Activated CD8-positive, alpha-beta memory T cell treated with anti-CD3 and anti-CD28 coated beads, Interleukin-2, amount 50 U/mL, for 4 hours (primary cell): ENCODE measurements at regions not wholly inside any gene's neighbourhood (a gene's known extent, or its start where the extent isn't known, plus 50 kb on each side); places are given as distances from the start of the nearest gene placed in this dataset.

Source experiments
- DNase-seq: peaks from one replicate; pipeline ENCODE4 v3.0.0-alpha.2; 2020

GRCh38 chr6:8213995-8214394 is 111.6 kb upstream of the EEF1E1 start:
- no peak for DNase-seq

DNA sequence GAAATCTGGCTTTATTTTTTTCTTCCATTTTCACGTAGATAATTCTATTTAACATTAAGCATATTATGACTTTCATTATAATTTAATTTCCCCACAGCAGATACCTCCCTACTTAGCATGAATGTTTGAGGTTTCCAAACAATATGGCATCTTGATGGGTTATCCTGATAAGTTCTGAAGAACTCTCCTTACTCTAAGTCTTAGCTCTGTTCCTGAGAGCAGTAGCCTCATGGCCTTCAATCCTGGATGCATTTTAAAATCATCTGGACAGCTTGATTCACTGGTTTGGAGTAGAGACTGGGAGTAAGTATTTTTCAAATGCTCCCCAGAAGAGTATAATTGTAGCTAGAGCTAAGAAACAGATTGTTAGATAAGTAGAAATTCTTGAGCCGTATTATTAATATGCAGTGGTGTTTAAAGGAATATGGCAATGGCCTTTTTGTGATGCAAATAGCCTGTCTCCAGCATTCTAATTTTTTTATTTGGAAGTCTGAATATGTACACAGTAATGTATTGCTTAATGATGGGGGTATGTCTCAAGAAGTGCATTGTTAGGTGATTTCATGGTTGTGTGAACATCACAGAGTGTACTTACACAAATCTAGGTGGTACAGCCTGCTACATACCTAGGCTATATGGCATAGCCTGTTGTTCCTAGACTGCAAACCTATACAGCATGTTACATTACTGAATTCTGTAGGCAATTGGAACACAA is 110.5 kb upstream of the EEF1E1 start:
- DNase-seq: no peak

DNA sequence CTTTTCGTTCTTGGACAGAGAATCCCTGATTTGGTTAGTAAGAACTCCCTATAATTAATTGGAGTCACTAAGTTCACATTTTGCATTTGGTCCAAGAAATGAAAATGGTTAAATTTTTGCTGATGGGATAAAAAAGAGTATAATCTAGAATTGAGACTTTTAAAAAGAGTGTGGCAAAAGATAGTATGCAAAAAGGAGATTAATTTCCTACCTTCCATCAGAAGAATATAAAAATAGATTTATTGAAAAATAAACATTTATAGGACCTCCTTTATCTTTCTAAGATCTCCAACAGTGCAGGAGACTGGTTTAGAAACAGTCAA is 105.5 kb upstream of the EEF1E1 start:
- DNase-seq: no peak

- DNase-seq: no peak
Measured at GRCh38 chr6:8207191-8207868, 105.0 kb upstream of the EEF1E1 start.

- DNase-seq: no peak
Measured at GRCh38 chr6:8203337-8203736, 101.0 kb upstream of the EEF1E1 start.

- no peak for DNase-seq
Measured at GRCh38 chr6:8201679-8202078, 99.3 kb upstream of the EEF1E1 start.

GRCh38 chr6:8200255-8200654 is 97.9 kb upstream of the EEF1E1 start:
- DNase-seq: no peak

DNA sequence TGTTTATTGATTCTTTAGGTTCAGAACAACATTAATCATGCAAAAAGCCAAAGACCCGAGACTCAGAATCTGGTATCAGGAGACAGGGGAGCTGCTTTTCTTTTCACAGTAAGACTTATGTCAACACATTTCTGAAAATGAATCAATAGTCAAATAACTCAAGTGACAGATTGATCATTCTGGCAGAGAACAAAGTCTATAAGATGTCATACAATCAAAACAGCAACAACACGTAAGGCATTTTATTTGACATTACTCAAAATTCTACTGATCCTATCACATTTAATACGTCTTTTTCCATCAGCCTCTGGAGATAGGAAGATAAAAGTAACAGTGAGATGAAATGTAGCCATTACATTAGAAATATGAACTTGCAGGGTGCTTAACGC is 93.4 kb upstream of the EEF1E1 start:
- DNase-seq: no peak

DNA sequence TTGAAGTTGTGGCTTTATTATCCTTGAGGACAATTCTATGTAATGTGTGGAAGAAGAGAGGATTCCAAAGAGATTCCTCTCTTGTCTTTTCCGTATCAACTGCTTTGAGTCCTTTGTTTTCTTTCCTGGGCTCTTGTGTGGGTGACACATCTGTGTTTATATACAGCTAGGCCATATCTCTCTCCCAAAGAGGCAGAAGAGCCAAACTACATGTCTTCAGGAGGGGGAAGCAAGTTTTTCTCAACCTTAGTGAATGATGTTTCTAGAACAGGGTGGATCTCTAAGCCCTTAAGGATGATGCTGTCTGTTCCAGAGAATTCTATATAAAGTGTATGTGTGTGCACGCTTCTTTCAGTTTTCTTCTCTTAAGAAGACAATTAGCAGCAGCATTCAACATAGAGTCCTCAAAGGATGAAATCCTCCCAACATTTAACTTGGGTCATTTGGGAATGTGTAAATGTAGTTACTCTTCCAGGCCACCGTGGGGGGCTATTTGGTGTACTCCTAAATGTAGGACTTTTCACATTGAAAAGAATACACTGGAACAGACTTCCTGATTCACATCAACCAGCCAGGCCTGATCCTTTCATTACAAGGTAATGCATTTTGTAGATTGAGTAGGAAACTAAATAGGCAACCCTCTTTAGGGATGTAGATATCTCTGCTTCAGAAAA is 92.8 kb upstream of the EEF1E1 start:
- no peak for DNase-seq

DNA sequence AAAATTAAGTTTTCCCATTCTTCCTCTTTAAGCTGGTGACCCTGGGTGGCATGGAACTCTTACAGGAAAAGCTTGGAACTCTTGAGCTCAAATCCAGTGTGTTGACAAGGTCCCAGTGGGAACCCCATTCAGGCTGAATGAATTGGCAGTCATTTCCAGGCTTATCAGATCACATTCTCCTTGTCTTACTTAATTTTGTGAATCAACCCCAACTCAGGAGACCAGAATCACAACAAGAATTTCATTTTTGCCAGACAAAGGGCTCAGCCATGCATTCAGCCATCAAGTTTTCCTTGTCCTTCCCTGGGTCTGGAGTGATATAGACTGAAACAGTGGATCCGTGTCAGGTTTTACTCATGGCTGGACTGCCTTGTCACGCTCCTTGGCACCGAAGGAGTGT is 92.1 kb upstream of the EEF1E1 start:
- no peak for DNase-seq

GRCh38 chr6:8193541-8193940 is 91.2 kb upstream of the EEF1E1 start:
- DNase-seq: no peak

- no peak for DNase-seq
Measured at GRCh38 chr6:8192597-8192996, 90.2 kb upstream of the EEF1E1 start.

DNA sequence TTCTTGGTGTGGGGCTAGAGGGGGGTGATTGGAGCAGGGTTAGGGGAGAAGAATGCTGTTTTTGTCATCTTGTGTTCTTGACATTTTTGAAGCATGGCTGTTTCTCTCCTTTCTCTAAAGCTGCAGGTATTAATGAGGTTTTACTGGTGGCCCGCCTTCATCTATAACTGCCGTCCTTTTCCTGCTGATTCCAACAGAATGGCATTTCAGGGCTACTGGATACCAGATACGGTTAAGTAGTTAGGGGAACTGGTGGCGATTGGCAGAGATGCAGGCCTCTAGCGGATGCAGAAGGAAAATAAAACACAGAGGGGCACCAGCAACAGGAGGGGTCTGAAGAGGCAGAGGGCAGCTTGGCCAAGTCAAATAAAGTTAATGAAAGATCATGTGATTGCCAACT is 89.7 kb upstream of the EEF1E1 start:
- no peak for DNase-seq

DNA sequence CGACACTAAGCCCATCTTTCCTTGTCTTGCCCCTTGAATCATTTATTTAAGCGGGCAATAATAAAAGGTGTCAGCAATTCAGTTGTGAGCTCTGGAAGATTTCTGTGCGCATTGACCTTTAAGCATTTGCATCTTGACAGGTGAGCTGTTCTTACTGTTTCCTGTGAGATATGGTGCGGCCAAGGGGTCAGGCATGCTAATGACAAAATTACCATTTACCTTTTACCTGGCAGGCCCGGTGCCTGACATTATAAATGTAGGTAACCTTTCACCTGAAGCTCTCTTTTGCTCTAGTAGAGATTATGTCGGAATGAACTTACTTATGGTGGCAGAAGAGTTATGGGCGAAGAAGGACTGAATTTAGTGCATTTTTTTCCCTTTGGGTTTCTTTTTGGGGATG is 89.3 kb upstream of the EEF1E1 start:
- no peak for DNase-seq

DNA sequence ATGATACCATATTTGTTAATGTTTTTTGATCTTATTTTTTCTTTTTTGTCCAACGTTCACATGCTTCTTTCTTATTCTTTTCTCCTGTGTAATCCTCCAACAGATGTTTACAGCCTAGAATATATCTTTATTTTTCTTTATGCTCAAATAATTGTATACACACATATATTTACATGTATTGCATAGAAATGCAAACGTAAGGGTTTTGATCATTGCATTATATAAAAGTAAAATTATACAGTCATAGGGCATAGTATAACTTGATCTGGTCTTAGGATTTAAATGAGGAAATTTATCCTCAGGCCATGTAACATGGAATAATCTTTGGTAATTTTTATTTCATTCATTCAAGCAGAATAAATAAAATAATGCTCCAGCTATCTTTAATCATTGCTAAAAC is 84.9 kb upstream of the EEF1E1 start:
- no peak for DNase-seq

DNA sequence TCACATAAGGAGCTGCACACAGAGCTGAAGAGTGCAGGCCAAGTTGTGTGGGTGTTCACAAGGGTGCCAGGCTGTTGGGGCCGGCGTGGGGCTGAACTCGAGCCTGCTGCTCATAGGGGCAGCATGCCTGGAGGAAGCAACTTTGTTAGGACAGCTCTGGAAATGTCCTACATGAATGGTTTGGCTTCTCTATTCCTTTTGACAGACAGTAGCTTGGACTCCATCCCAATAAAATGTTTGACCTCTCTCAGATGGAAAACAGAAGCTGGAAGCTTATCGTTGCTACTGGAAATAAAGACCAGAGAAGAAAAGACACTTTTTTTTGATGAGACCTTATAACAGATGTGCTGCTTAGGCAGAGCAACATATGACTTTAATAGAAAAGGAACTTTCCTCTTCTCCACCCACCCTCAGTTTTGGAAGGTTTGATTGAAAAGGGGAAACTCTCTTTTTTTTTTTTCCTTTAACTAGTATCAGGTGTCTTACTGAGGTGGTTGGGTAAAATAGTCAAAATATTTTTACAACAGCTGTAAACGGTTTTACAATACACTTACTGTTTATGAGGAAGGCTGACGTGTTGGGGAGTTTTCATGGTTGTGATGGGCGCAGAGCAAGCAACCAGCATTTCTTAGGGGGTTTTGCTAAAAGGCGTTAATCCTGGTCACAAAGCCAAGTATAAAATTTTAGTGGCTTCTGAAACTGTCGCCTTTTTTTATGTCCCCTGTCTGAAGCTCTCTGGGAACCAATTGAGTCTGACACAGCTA is 80.7 kb upstream of the EEF1E1 start:
- DNase-seq: no peak

- DNase-seq: no peak
Measured at GRCh38 chr6:8181951-8182845, 79.8 kb upstream of the EEF1E1 start.

GRCh38 chr6:8181160-8181881 is 79.0 kb upstream of the EEF1E1 start:
- DNase-seq: no peak

DNA sequence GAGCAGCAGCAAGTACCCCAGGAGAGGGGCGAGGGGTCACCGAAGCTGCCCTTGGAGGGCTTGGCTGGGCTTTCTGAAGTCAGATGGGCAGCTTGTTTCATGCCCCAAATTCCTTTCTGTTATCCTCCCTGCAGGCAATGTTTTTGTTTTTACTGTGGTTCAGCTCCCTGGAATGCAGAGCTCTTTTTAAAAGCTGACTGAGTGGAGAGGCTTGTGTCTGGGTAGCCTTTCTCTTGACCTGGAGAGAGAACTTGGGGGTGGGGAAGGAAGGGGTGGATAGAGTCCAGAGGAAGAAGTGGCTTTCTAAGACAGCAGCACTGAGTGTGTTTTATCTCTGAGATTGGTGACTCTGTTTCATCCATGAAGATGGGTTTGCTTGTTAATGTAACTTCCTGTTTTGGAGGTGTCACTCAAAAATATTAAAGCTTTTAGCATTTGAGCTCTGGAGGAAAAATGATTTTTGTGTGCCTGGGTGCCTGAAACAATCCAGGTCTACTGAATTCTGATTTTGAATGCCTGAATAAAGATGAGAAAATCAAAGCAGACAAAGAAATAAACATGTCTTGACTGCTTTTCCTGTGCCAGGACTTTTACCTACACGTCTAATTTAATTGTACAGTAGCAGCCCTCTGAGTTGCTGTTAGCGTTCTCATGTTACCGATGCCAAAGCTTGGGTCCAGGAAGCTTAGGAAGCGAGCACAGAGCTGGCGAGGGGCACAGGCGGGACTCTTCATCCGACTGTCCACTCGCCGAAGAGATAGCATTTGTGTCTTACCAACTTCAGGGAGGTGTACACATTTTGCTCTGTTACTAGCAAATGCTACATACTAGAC is 78.2 kb upstream of the EEF1E1 start:
- no peak for DNase-seq

DNA sequence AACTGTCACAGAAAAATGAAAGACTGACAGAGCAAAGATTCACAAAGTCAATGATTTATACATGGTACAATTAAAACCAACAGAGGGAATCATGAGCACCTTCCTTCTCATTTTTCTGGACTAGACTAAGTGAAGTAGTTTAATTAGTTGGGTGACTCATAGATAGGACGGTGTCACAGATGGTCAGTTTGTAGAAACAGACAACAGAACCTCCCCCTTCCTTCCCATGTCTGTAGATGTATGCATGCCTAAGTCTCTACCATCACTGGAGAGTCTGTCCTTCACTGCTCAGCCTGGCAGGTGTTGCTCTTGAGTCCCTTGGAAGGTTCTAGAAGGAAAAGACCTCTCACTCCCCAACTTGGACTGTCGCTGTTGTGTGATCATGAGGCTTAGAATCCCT is 75.4 kb upstream of the EEF1E1 start:
- no peak for DNase-seq
